GM10266 (cell line): ENCODE measurements at regions not wholly inside any gene's neighbourhood (a gene's known extent, or its start where the extent isn't known, plus 50 kb on each side); places are given as distances from the start of the nearest gene placed in this dataset.
"Not testable (repeated sequence)": the region's sequence is repeated elsewhere in the genome, so short reads cannot be mapped to it uniquely, and the experiment has no call there.

Experiments used
- DNase-seq: peaks from one replicate; pipeline ENCODE4 v3.0.0; 2012; ENCODE audit errors: extremely low spot score
- TF ChIP-seq, protein P1 (sequence below): IDR thresholded peaks from 2 replicates; pipeline ENCODE4 v1.5.1; 2012; ENCODE audit warnings: mild to moderate bottlenecking, low read depth; ENCODE audit not compliant: control insufficient read depth, insufficient read depth; ENCODE audit errors: missing control alignments

DNA sequence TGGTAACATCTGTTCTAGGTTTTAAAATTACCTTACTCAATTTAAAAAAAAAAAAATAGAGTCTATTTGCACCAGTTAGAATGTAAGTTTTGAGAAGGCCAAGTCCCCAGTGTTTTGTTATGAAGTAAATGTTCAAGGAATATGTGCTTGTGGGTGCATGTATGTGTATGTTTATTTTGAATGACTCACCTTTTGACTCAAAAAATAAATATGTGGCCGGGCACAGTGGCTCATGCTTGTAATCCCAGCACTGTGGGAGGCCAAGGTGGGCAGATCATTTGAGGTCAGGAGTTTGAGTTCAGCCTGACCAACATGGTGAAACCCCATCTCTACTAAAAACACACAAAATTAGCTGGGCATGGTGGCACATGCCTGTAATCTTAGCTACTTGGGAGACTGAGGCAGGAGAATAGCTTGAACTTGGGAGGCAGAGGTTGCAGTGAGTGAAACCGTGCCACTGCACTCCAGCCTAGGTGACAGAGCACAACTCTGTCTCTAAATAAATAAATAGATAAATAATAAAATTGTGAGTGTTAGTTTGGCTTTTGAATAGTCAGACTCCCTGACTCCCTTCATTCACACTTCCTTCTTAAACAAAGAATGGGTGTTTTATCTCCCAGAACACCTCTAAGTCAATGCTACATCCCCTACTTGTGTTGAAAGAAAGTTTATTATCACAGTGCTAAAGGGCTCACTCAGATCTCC lies 511.3 kb upstream of the PCDH7 start:
- no peak for DNase-seq
- TF ChIP-seq, protein P1, sequence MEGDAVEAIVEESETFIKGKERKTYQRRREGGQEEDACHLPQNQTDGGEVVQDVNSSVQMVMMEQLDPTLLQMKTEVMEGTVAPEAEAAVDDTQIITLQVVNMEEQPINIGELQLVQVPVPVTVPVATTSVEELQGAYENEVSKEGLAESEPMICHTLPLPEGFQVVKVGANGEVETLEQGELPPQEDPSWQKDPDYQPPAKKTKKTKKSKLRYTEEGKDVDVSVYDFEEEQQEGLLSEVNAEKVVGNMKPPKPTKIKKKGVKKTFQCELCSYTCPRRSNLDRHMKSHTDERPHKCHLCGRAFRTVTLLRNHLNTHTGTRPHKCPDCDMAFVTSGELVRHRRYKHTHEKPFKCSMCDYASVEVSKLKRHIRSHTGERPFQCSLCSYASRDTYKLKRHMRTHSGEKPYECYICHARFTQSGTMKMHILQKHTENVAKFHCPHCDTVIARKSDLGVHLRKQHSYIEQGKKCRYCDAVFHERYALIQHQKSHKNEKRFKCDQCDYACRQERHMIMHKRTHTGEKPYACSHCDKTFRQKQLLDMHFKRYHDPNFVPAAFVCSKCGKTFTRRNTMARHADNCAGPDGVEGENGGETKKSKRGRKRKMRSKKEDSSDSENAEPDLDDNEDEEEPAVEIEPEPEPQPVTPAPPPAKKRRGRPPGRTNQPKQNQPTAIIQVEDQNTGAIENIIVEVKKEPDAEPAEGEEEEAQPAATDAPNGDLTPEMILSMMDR, result no peak

DNA sequence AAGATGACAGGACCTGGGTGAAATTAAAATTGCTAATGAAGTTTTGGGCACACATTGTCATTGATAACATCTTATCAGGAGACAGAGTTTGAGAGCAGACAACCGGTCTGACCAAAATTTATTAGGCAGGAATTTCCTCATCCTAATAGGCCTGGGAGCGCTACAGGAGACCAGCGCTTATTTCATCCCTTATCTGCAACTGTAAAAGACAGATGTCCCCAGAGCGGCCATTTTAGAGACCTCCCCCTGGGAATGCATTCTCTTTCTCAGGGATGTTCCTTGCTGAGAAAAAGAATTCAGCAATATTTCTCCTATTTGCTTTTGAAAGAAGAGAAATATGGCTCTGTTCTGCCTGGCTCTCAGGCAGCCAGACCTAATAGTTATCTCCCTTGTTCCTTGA lies 504.2 kb upstream of the PCDH7 start:
- DNase-seq, result not testable (repeated sequence)

DNA sequence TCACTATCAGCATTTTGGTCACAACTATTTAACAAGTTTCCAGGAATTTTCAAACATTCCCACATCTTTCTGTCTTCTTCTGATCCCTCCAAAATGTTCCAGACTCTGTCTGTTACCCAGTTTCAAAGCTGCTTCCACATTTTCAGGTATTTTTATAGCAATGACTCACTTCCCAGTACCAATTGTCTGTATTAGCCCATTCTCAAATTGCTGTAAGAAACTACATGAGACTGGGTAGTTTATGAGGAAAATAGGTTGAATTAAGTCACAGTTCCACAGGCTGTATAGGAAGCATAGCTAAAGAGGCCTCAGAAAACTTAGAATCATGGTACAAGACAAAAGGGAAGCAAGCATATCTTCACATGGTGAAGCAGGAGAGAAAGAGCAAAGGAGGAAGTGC lies 475.0 kb upstream of the PCDH7 start:
- DNase-seq, result no peak
- TF ChIP-seq, protein P1, result no peak

DNA sequence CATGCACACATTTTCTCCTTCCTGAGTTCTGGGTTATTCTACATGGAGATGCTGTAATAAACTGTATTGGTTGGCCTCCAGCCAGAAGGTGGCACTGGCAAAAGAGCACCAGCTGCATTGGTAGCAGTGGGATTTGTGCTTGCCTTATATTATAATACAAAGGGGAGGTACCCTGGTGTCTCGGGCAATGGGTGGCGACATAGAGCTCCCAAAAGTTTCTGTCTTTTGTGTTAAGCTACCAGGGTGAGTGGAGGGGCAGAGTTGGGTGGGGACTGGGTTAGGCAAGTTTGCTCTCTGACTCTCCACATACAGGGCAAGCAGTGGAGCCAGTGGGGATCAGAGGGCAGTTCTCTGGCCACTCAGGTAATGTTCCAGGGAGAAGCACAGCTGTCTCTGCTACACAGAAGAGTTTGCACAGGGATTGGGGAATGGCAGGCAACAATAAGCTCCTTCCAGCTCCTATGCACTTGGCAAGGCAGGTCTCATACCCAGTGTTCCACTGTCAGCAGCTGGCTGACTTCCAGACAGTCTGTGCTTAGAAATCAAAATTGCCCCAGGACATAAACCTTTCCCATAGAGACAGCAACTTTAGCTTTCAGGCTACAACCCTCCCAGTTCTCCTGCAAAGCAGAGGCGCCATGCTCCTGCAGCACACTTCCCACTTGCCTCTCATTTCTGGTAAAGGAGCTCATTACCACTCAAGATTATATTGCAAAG lies 463.9 kb upstream of the PCDH7 start:
- TF ChIP-seq, protein P1, result no peak
- DNase-seq, result no peak

DNA sequence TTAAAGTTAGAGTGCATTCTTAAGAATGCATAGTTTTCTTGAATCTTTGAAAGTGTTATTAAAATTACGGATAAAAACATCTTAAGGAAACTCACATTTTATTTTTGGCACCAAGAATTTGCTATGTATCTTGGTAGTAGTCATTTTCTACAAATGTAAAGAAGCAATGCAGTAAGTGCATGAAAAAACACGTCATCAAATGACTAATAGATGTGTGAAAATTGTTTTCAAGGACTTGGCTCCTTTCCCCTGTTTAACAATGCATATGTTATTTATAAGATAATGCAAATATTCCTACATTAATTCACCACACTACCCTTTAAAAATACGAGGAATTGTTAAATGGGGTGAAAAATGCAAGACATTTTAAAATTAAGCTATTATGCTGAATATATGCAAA lies 461.2 kb upstream of the PCDH7 start:
- TF ChIP-seq, protein P1, result no peak
- no peak for DNase-seq

DNA sequence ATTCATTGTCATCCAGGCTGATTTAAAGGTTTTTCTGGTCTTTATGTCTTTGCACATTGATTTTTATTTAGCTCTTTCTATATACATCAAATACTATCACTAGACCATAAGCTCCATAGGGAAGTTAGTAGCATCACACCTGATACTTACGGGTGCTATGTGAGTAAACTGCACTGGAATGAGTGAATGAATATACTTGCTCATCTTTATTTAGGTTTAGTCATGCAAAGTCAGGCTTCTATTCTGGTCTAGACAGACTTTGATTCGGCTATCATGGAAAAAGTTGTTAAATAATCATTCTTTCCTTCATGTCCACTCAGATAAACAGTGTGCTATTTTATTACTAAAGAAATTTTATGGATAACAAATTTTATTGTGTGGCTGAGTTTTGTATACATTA lies 457.8 kb upstream of the PCDH7 start:
- TF ChIP-seq, protein P1, result no peak

DNA sequence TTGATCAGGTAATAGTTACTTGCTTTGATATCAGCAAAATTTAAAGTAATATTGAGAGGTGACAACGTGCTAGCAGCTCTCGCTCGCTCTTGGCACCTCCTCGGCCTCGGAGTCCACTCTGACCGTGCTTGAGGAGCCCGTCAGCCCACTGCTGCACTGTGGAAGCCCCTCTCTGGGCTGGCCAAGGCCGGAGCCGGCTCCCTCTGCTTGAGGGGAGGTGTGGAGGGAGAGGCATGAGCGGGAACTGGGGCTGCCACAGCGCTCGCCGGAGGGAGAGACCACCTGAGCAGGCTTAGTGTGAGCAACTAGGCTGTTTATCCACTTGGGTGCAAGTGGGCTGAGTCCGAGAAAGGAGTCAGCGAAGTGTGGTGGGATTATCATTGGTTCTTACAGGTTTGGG lies 455.7 kb upstream of the PCDH7 start:
- TF ChIP-seq, protein P1, result no peak
- no peak for DNase-seq

More for the DNA sequence above, 457.8 kb upstream of the PCDH7 start:
- DNase-seq, result no peak

DNA sequence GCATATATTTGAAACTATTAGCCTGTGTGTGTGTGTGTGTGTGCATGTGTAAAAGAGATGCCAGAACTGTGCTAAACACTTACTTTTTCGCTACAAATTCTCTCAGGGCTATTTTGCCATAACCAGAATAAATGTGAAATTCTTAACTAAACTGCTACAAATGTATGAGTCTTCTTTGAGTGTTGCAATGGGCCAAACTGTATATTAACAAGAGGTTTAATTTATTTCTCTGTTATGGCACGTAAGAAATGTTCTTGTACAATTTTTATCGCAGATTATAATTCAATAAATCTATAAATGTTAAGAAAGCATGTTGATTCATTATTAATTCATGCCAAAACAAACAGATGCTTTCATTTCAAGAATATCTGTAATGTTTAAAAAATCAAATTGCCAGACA lies 454.5 kb upstream of the PCDH7 start:
- DNase-seq, result no peak
- TF ChIP-seq, protein P1, result no peak
